HG03060 (cell line): ENCODE measurements at regions not wholly inside any gene's neighbourhood (a gene's known extent, or its start where the extent isn't known, plus 50 kb on each side); places are given as distances from the start of the nearest gene placed in this dataset.
"Not testable (repeated sequence)": the region's sequence is repeated elsewhere in the genome, so short reads cannot be mapped to it uniquely, and the experiment has no call there.

ENCODE experiments used
- ATAC-seq: cut with Tn5 transposase; IDR thresholded peaks from one replicate; pipeline ENCODE4 v1.9.1; 2021; ENCODE audit warnings: low read depth, moderate number of reproducible peaks; ENCODE audit not compliant: unreplicated experiment

DNA sequence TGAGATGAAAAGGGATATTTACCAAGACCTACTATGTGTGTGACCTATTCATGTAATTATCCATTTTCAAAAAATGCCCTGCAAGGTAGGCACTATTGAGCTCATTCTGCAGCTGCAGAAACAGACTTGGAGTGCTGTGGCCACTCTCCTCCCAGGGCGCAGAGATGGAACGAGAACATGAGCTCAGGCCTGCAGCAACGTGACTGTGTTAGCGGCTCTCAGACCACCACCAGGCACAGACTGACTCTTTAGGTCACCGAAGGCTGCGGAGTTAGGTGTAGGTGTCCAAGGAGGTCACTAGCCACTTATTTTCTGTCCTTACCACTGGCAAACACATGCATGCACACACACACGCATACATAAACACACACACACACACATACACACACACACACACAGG, 271.4 kb upstream of the DIO3 start:
- no peak for ATAC-seq

DNA sequence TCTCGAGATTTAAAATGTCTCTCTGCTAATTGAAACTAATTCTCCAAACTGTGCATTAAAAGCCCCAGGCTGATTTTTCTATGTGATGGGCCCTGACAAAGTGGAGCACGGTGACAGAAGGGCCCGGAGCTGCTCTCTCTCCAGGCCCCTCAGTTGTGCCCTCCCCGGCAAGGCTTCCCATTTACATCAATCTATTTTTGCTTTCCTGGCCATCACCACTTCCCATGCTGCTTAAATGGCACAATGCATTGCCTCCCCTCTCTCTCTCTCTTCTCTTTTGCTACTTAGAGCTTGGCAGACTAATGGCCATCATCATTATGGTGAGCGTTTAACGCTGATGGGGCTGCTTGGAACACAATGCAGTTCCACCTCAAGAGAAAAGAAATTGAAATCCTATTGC, 270.7 kb upstream of the DIO3 start:
- no peak for ATAC-seq

GRCh38 chr14:101291390-101291789, 269.9 kb upstream of the DIO3 start:
- no peak for ATAC-seq

DNA sequence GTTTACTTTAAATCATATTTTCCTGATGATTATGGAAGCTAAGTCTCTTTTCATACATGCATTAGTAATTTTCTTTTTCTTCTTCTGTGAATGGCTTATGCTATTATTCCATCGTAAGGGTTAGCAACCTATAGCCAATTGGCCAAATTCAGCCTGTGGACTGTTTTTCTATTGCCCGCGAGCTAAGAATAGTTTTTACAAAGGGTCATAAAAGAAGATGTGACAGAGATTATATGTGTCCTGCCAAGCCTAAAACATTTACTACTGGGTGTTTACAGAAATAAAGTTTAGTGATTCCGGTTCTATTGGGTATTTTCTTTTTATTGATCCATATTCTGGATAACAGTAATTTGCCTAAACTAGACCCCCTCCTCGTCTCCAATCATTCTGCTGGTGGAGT, 268.8 kb upstream of the DIO3 start:
- ATAC-seq = no peak

DNA sequence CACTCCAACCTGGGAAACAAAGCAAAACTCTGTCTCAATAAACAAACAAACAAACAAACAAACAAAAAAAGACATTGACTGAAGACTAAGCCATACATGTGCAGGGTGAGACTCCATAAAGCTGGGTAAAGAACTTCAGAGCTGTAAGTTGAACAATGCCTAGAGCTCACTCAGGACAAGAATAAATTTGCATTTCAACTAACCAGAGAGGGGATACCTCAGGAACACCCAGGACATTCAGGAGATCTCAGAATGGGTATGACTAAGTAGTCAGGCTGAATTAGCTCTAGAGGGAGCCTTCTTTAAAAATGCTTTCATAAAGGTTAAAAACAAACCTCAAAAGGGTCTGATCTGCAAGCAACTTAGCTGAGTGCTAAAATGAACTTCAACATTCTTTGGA, 267.7 kb upstream of the DIO3 start:
- no peak for ATAC-seq

GRCh38 chr14:101294136-101294535, 267.2 kb upstream of the DIO3 start:
- ATAC-seq = no peak

DNA sequence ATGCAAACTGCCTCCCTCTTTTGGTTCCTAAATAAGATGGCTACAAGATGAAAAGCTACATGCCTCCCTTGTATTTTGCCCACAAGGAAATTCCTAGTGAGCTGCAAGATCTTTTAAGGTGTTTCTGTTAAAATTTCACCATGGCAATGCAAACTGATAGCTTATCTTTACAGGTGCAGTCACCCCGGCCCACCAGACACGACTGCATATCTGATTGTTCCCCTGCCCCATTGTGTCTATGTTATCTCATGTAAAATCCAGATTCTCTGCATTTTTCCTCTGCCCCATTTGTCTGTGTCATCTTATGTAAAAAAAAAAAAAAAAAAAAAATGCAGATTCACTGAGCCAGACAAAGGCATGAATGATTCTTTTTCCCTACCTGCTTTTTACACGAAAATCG, 261.5 kb upstream of the DIO3 start:
- not testable (repeated sequence) for ATAC-seq

DNA sequence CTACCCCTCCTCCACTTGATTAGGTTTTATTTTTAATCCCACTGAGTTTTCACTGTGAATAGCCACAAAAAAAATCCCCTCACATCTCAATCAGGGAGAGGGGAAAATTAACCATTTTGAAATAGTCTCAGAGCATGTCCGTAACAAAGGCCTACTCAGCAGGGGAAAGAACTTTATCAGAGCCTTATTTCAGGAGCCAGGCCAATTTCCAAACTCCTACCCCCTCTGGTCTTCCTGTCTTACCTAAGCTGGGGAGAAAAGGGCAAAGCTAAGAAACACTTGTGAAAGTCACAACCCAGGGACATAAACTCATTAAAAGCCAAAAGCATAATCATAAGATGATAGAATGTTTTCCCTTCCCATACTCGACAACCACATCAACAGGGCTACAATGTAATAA, 260.3 kb upstream of the DIO3 start:
- no peak for ATAC-seq

- not testable (repeated sequence) for ATAC-seq
These were observed 254.1 kb upstream of the DIO3 start for GRCh38 chr14:101307162-101307561.

DNA sequence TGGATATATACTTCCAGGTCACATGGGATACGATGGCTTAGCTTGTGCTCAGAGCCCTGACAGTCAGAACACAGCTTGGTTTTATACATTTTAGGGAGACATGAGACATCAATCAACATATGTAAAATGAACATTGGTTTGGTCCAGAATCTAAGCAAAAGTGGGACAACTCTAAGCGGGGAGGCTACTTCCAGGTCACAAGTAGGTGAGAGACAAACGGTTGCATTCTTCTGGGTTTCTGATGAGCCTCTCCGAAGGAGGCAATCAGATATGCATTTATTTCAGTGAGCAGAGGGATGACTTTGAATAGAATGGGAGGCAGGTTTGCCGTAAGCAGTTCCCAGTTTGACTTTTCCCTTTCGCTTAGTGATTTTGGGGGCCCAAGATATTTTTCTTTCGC, 250.1 kb upstream of the DIO3 start:
- ATAC-seq = not testable (repeated sequence)

DNA sequence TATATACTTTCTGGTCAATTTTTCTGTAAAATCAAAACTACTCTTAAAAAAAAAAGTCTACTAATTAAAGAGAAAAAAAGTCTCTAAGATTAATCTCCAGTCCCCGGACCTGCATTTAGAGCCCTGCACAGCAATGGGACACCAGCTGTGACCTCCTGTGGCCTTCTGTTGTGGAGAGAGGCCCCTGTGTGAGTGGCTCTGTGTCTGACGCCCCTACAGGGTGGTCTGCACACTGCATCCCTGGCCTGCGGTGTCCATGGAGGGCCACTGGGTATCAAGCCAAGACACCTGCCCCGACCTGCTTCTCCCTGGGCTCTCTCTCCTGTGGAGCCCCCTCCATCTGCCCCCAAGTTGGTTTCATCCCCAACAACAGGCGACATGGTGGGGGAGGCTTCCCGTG, 248.0 kb upstream of the DIO3 start:
- ATAC-seq = no peak

DNA sequence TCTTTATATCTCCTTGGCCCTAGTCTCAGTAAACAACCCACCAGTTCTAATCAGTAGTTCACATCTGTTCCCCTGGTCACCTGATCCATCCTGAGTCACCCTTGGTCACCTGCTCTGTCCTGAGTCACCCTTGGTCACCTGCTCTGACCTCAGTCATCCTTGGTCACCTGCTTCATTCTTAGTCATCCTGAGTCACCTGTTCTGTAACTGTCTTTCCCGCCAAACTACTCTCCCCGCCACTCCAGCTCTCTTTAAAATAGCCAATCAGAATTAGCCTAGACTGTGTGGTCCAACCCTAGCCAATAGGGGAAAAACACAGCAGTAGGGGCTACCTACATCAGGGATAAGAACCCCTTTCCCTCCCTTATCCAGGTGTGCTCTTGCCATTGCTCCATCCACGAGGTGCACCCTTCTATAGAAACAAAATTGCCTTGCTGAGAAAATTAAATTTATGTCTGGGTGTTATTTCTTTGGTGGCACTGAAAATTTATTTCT, 245.4 kb upstream of the DIO3 start:
- no peak for ATAC-seq

DNA sequence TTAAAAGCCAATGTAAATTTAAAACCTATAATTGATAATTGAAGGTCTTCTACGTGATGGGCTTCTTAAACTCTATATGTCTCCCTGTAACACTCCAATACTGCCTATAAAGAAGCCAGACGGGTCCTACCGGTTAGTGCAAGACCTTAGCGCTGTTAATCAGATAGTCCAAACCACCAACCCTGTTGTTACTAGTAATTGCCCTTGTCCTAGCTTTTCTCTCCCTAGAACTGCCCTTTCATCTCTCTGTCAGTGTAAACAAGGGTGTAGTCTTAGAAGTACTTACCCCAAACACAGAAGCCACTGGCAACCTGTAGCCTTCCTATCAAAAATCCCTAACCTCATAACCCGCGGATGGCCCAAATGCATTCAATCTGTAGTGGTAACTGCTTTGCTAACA, 243.0 kb upstream of the DIO3 start:
- no peak for ATAC-seq

GRCh38 chr14:101320396-101320795, 240.9 kb upstream of the DIO3 start:
- no peak for ATAC-seq

DNA sequence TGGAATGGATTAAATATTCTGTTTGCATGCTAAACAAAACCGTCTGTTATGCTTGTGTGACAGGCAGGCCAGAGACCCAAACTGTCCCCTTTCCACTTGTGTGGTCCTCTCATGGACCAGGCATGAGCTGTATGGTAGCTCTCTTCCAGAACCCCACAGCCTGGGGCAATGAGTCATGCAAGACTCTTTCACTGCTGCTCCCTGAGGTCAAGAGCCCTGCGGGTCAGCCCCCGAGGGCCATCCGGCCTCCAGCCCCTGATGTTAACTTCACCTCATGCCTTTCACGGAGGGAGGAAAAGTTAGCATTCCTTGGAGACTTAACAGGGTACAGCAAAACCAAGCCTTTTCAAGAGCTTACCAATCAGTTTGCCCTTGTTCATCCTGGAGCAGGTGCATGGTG, 239.1 kb upstream of the DIO3 start:
- ATAC-seq = no peak

DNA sequence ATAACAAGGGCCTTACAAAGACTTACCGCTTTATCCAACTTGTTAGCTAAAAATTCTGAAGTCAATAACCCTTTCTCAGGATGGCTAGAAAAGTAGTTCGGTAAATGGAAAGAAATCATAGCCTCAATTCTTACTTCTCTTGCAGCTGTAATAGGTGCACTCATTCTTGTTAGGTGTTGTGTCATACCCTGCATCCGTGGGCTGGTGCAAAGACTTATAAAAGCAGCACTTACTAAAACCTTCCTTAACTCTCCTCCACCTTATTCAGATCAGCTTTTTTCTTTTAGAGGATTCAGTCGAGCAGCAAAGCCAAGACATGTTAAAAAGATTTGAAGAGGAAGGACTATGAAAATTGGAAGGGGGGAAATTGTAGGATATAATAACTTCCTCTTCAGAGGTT, 238.2 kb upstream of the DIO3 start:
- ATAC-seq = no peak

DNA sequence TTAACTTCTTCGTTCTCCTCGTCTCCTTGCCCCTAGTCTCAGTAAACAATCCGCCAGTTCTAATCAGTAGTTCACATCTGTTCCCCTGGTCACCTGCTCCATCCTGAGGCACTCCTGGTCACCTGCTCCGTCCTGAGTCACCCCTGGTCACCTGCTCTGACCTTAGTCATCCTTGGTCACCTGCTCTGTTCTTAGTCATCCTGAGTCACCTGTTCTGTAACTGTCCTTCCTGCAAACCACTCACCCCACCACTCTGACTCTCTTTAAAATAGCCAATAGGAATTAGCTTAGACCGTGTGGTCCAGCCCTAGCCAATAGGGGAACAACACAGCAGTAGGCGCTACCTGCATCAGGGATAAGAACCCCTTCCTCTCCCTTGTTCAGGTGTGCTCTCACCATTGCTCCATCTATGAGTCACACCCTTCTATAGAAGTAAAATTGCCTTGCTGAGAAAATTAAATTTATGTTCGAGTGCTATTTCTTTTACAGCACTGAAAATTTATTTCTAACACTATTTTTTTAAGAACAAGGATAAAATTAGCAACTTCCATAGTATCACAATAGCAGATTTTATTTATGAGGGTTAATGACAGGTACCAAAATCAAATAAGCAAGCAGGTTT, 237.6 kb upstream of the DIO3 start:
- not testable (repeated sequence) for ATAC-seq

GRCh38 chr14:101325319-101325718, 236.0 kb upstream of the DIO3 start:
- no peak for ATAC-seq

GRCh38 chr14:101328412-101329028, 232.8 kb upstream of the DIO3 start:
- ATAC-seq = no peak

DNA sequence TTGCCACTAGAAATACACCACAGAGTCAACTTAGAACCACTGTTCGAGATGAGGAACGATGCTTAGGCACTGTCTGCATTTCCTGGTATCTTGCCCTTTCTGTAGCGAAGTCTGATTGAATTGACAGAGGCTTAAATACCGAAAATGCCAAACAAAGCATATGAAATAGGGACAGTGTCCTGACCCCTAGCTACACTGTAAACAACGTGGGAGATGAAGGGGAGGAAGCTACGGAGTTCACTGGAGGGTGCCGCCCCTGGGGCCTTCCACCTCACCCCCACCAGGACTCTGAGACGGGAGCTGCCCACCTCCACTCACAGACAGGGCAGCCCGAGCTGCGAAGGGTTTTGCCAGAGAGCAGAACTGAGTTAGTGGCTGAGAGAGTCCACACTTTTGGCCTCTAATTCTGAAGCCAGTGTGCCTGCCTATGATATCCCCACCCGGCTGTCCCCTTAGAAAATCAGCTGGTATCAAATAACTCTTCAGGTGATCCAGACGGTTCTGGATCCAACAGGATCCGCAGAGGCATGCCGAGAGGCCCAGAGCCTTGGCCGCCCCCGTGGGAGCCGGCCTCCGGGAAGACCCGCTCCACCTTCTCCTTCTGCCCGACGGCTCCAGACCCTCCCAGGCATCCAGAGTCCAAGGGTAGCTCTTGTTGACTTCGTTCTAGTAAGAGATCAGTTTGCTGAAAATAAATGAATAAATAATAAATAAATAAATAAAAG, 230.7 kb upstream of the DIO3 start:
- ATAC-seq = no peak

DNA sequence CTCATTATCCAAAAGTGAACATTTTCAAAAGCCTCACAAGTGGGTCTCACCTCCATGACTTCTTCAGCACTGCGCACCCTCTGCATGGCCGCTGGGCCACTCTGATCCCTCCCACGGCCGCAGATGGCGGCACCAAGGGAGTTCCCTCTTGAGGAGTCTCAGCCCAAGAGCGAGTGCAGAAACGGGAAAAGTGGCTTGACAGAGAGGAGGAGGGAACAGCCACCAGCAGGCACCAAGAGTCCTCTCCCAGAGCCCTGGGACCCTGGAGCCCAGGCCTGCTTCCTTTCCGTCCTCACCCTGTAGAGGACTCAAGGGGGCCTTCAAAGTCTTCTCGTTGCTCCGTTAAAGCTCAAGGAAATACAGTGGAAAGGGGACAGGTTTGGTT, 230.2 kb upstream of the DIO3 start:
- ATAC-seq = no peak

- no peak for ATAC-seq
These were observed 229.6 kb upstream of the DIO3 start for GRCh38 chr14:101331661-101332169.
